DND-41 (cell line): ENCODE measurements at regions not wholly inside any gene's neighbourhood (a gene's known extent, or its start where the extent isn't known, plus 50 kb on each side); places are given as distances from the start of the nearest gene placed in this dataset.

Source experiments
- ATAC-seq: fragments of 200-7000 bp; cut with Tn5 transposase; 3 replicates; pipeline ENCODE4 v1.9.1; 2021; ENCODE audit warnings: low read depth; ENCODE audit not compliant: insufficient read depth
- DNase-seq: peaks from one replicate; pipeline ENCODE4 v3.0.0-alpha.2; 2020
- H2AFZ ChIP-seq: 2 replicates; pipeline ENCODE4 v1.6.0; 2012; ENCODE audit warnings: low read depth, low read length
- H3K27ac ChIP-seq: 2 replicates; pipeline ENCODE4 v1.5.1; 2012; ENCODE audit warnings: low read length, inconsistent platforms
- H3K27me3 ChIP-seq: fragments of 200-600 bp; sonication (generic); 2 replicates; pipeline ENCODE4 v1.6.0; 2012; ENCODE audit warnings: low read length, mild to moderate bottlenecking, inconsistent platforms; ENCODE audit not compliant: insufficient read depth, poor library complexity
- H3K36me3 ChIP-seq: 2 replicates; pipeline ENCODE4 v1.5.1; 2012; ENCODE audit warnings: low read length, inconsistent platforms; ENCODE audit not compliant: insufficient read depth
- H3K4me1 ChIP-seq: 2 replicates; pipeline ENCODE4 v1.5.1; 2012; ENCODE audit warnings: mild to moderate bottlenecking, low read length; ENCODE audit not compliant: insufficient read depth
- H3K4me2 ChIP-seq: 2 replicates; pipeline ENCODE4 v1.6.0; 2012; ENCODE audit warnings: mild to moderate bottlenecking, moderate library complexity, low read length, inconsistent platforms; ENCODE audit not compliant: insufficient read depth
- H3K4me3 ChIP-seq, 2 experiments: fragments of 200-600 bp in 1 of 2; shearing (Covaris generic) in 1 of 2; 2 replicates each; pipeline ENCODE4 v1.5.1; 2012 to 2016; ENCODE audit warnings: inconsistent platforms in 2 of 2, low read length in 2 of 2, mild to moderate bottlenecking in 2 of 2, low read depth in 1 of 2, moderate library complexity in 1 of 2
- H3K79me2 ChIP-seq: 2 replicates; pipeline ENCODE4 v1.6.0; 2012; ENCODE audit warnings: low read length, inconsistent platforms; ENCODE audit not compliant: insufficient read depth
- H3K9ac ChIP-seq: 2 replicates; pipeline ENCODE4 v1.6.0; 2012; ENCODE audit warnings: low read depth, mild to moderate bottlenecking, inconsistent platforms, low read length, moderate library complexity
- H3K9me3 ChIP-seq: 2 replicates; pipeline ENCODE4 v1.5.1; 2012; ENCODE audit warnings: low read length, moderate library complexity, mild to moderate bottlenecking, inconsistent platforms; ENCODE audit not compliant: insufficient read depth, severe bottlenecking
- H4K20me1 ChIP-seq: 2 replicates; pipeline ENCODE4 v1.6.0; 2012; ENCODE audit warnings: low read length; ENCODE audit not compliant: insufficient read depth
- CTCF ChIP-seq: IDR thresholded peaks from 2 replicates; pipeline ENCODE4 v1.5.1; 2012; ENCODE audit warnings: borderline replicate concordance, low read length, moderate library complexity, mild to moderate bottlenecking; ENCODE audit not compliant: poor library complexity, severe bottlenecking; ENCODE audit errors: extremely low read depth
- EZH2 ChIP-seq: IDR thresholded peaks from 3 replicates; pipeline ENCODE4 v1.6.1; 2012; ENCODE audit warnings: borderline replicate concordance, low read depth, mild to moderate bottlenecking, moderate library complexity, low read length, inconsistent platforms; ENCODE audit not compliant: severe bottlenecking

GRCh38 chrX:5113128-5113527 is 1115.5 kb downstream of the NLGN4X start:
- TF ChIP-seq CTCF: peak; percentile 55
- no peak for TF ChIP-seq EZH2
- Histone ChIP-seq H4K20me1 (no peaks in the 10 kb centered on the region), H3K4me1 (no peaks in the 10 kb centered on the region), H3K27me3 (no peaks in the 10 kb centered on the region), H3K4me2 (no peak overlapping the region), H3K27ac (no peak overlapping the region), H3K4me3 (no peak overlapping the region), H3K9ac (no peak overlapping the region), H3K36me3 (no peaks in the 10 kb centered on the region), H3K9me3 (no peaks in the 10 kb centered on the region), H2AFZ (no peak overlapping the region), H3K79me2 (no peaks in the 10 kb centered on the region)
- DNase-seq (no peak), ATAC-seq (no peak)

GRCh38 chrX:5100004-5100403 is 1128.7 kb downstream of the NLGN4X start:
- Histone ChIP-seq H3K4me1 (no peaks in the 10 kb centered on the region), H3K4me2 (no peak overlapping the region), H3K9ac (no peak overlapping the region), H4K20me1 (no peaks in the 10 kb centered on the region), H3K27me3 (no peaks in the 10 kb centered on the region), H3K4me3 (no peak overlapping the region), H3K27ac (no peak overlapping the region), H3K36me3 (no peaks in the 10 kb centered on the region), H3K79me2 (no peaks in the 10 kb centered on the region), H3K9me3 (no peaks in the 10 kb centered on the region), H2AFZ (no peak overlapping the region)
- no peak for ATAC-seq
- no peak for DNase-seq
- TF ChIP-seq CTCF: no peak
- no peak for TF ChIP-seq EZH2

- no peaks in the 10 kb centered on the region for H3K9me3 ChIP-seq
- no peak overlapping the region for H3K4me3 ChIP-seq
- no peak for DNase-seq
- no peaks in the 10 kb centered on the region for H3K27me3 ChIP-seq
- no peak for TF ChIP-seq EZH2
- TF ChIP-seq CTCF: no peak
- H2AFZ ChIP-seq: no peak overlapping the region
- H4K20me1 ChIP-seq: no peaks in the 10 kb centered on the region
- H3K27ac ChIP-seq: no peak overlapping the region
- no peak overlapping the region for H3K4me2 ChIP-seq
- H3K4me1 ChIP-seq: no peaks in the 10 kb centered on the region
- H3K36me3 ChIP-seq: no peaks in the 10 kb centered on the region
- no peaks in the 10 kb centered on the region for H3K79me2 ChIP-seq
- no peak overlapping the region for H3K9ac ChIP-seq
- ATAC-seq: no peak
Observed at GRCh38 chrX:5086388-5086787, 1142.3 kb downstream of the NLGN4X start.

- no peak overlapping the region for H3K4me2 ChIP-seq
- DNase-seq: no peak
- no peak overlapping the region for H3K4me3 ChIP-seq
- no peaks in the 10 kb centered on the region for H3K27me3 ChIP-seq
- no peaks in the 10 kb centered on the region for H3K36me3 ChIP-seq
- H2AFZ ChIP-seq: no peak overlapping the region
- no peaks in the 10 kb centered on the region for H3K4me1 ChIP-seq
- no peaks in the 10 kb centered on the region for H3K9me3 ChIP-seq
- TF ChIP-seq EZH2 (no peak), CTCF (no peak)
- no peaks in the 10 kb centered on the region for H3K79me2 ChIP-seq
- no peaks in the 10 kb centered on the region for H4K20me1 ChIP-seq
- H3K27ac ChIP-seq: no peak overlapping the region
- H3K9ac ChIP-seq: no peak overlapping the region
- no peak for ATAC-seq
Observed at GRCh38 chrX:5084279-5084678, 1144.4 kb downstream of the NLGN4X start.
